Astrocyte of the cerebellum (primary cell): ENCODE measurements at regions not wholly inside any gene's neighbourhood (a gene's known extent, or its start where the extent isn't known, plus 50 kb on each side); places are given as distances from the start of the nearest gene placed in this dataset.

Source experiments
- DNase-seq: peaks from one replicate; pipeline ENCODE4 v3.0.0-alpha.2; 2011; ENCODE audit warnings: low read depth
- H3K4me3 ChIP-seq: 2 replicates; pipeline ENCODE4 v1.5.1; 2011; ENCODE audit warnings: mild to moderate bottlenecking, low read depth, low read length, moderate library complexity
- CTCF ChIP-seq: IDR thresholded peaks from 2 replicates; pipeline ENCODE4 v1.5.1; 2012; ENCODE audit warnings: low read length, low read depth, moderate library complexity, mild to moderate bottlenecking; ENCODE audit errors: missing control alignments
- in situ Hi-C: cut with HindIII; loops from 2 replicates; pipeline ENCODE4 v1.10.0; 2017; ENCODE audit warnings: low sequenced_read_pairs

GRCh38 chr4:163017135-163017534 is 149.6 kb downstream of the NAF1 start:
- no peak overlapping the region for H3K4me3 ChIP-seq
- DNase-seq, result no peak
- in situ Hi-C loops, result no loop called here
- TF ChIP-seq CTCF, result no peak

GRCh38 chr4:163012816-163013215 is 153.9 kb downstream of the NAF1 start:
- in situ Hi-C loops, result no loop called here
- H3K4me3 ChIP-seq, result no peak overlapping the region
- TF ChIP-seq CTCF, result no peak
- DNase-seq, result no peak

GRCh38 chr4:163003979-163004378 is 162.7 kb downstream of the NAF1 start:
- TF ChIP-seq CTCF, result no peak
- in situ Hi-C loops, result no loop called here
- H3K4me3 ChIP-seq, result no peak overlapping the region
- no peak for DNase-seq

GRCh38 chr4:162988530-162988929 is 178.2 kb downstream of the NAF1 start:
- H3K4me3 ChIP-seq, result no peak overlapping the region
- no peak for TF ChIP-seq CTCF
- DNase-seq, result no peak
- in situ Hi-C loops, result no loop called here

GRCh38 chr4:162985131-162985530 is 181.6 kb downstream of the NAF1 start:
- TF ChIP-seq CTCF, result no peak
- DNase-seq, result no peak
- in situ Hi-C loops, result no loop called here
- no peak overlapping the region for H3K4me3 ChIP-seq

GRCh38 chr4:162984621-162985020 is 182.1 kb downstream of the NAF1 start:
- no peak for TF ChIP-seq CTCF
- no peak for DNase-seq
- H3K4me3 ChIP-seq, result no peak overlapping the region
- in situ Hi-C loops, result no loop called here

- TF ChIP-seq CTCF, result no peak
- DNase-seq, result no peak
- in situ Hi-C loops, result no loop called here
- H3K4me3 ChIP-seq, result no peak overlapping the region
Observed at GRCh38 chr4:162981823-162982222, 184.9 kb downstream of the NAF1 start.
